Upper lobe of left lung (tissue), 6 donors: ENCODE measurements at regions not wholly inside any gene's neighbourhood (a gene's known extent, or its start where the extent isn't known, plus 50 kb on each side); places are given as distances from the start of the nearest gene placed in this dataset.

Experiments used
- ATAC-seq, 2 donors: fragments of 200-7000 bp; cut with Tn5 transposase; one replicate each; pipeline ENCODE4 v1.9.1; 2022; ENCODE audit warnings: mild to moderate bottlenecking in 2 of 2, moderate library complexity in 2 of 2; ENCODE audit not compliant: low FRiP score in 2 of 2
- DNase-seq, 2 donors: peaks; one replicate each; pipeline ENCODE4 v3.0.0-alpha.2; 2019 to 2020
- H3K27ac ChIP-seq, 4 donors: fragments of 200-600 bp; sonication (generic); one replicate each; pipeline ENCODE4 v1.5.1; 2016 to 2019
- H3K27me3 ChIP-seq, 4 donors: fragments of 200-600 bp; sonication (generic); one replicate each; pipeline ENCODE4 v1.5.1; 2017 to 2019
- H3K36me3 ChIP-seq, 4 donors: fragments of 200-600 bp; sonication (generic); one replicate each; pipeline ENCODE4 v1.5.1; 2016 to 2019
- H3K4me1 ChIP-seq, 4 donors: fragments of 200-600 bp; sonication (generic); one replicate each; pipeline ENCODE4 v1.5.1; 2018 to 2019
- H3K4me3 ChIP-seq, 4 donors: fragments of 200-600 bp; sonication (generic); one replicate each; pipeline ENCODE4 v1.5.1; 2017 to 2019; ENCODE audit warnings: mild to moderate bottlenecking in 2 of 4, moderate library complexity in 1 of 4
- H3K9me3 ChIP-seq, 4 donors: fragments of 200-600 bp; sonication (generic); one replicate each; pipeline ENCODE4 v1.5.1; 2018 to 2019
- EP300 ChIP-seq, 4 donors: sonication (generic); formaldehyde crosslinking; IDR thresholded peaks; one replicate each; pipeline ENCODE4 v1.5.1; 2017; ENCODE audit warnings: antibody characterized with exemption in 4 of 4, control low read depth in 2 of 4
- POLR2A ChIP-seq, 4 donors: fragments of 450-650 bp; IDR thresholded peaks; one replicate each; pipeline ENCODE4 v1.5.1; 2016 to 2017; ENCODE audit warnings: antibody characterized with exemption in 4 of 4, mild to moderate bottlenecking in 2 of 4
- POLR2AphosphoS5 ChIP-seq, 2 donors: sonication (generic); formaldehyde crosslinking; IDR thresholded peaks; one replicate each; pipeline ENCODE4 v1.5.1; 2017; ENCODE audit warnings: antibody characterized with exemption in 2 of 2
- WGBS, 2 donors: methylation state at CpG; one replicate each; pipeline ENCODE4 v1.1.5; 2017 to 2018; 5-methylcytosine and 5-hydroxymethylcytosine counted together
- TF ChIP-seq, protein P1 (sequence below), 6 experiments: fragments of 450-650 bp in 4 of 6; fragments of 200-600 bp in 2 of 6; sonication (generic) in 2 of 6; IDR thresholded peaks; one replicate each; pipeline ENCODE4 v1.5.1; 2016 to 2019; ENCODE audit warnings: antibody characterized with exemption in 6 of 6
- donor health status: DM: no; HTN: no; CAD: no; lungs with moderate emphysema.
- donor health status: DM: no; HTN: yes; CAD: no; lungs with severe emphysema.

DNA sequence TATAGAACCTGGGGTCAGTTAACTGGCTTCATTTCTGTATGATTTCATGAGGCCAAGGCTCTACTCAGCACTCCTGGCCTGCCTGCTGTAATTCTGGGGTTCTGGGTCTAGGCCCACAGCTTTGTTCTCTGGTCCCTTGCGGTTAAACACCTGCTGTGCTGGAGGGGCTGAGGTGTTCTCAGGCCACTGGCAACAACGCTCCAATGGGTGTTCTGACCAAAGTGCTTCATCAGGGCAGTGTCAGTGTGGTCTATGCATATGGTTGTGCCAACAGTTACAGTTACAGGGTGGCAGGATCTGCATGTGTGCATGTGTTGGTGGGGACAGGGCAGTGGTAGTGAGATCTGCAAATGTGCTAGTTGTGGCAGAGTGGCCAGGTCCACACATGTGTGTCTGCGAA is 64.1 kb upstream of the GMNC start:
- Histone ChIP-seq H3K4me1 (no peaks in the 10 kb centered on the region), H3K4me3 (no peak overlapping the region), H3K36me3 (no peaks in the 10 kb centered on the region), H3K27ac (no peak overlapping the region), H3K9me3 (no peaks in the 10 kb centered on the region), H3K27me3 (no peaks in the 10 kb centered on the region)
- WGBS, 2 donors: 68 to 100% methylated on average over 3 of the region's 3 CpGs
- DNase-seq (no peak), ATAC-seq (no peak)
- TF ChIP-seq POLR2A (IDR thresholded peaks at IDR 0.05) (no peak), POLR2AphosphoS5 (IDR thresholded peaks at IDR 0.05) (no peak), EP300 (IDR thresholded peaks at IDR 0.05) (no peak)
- TF ChIP-seq, protein P1, sequence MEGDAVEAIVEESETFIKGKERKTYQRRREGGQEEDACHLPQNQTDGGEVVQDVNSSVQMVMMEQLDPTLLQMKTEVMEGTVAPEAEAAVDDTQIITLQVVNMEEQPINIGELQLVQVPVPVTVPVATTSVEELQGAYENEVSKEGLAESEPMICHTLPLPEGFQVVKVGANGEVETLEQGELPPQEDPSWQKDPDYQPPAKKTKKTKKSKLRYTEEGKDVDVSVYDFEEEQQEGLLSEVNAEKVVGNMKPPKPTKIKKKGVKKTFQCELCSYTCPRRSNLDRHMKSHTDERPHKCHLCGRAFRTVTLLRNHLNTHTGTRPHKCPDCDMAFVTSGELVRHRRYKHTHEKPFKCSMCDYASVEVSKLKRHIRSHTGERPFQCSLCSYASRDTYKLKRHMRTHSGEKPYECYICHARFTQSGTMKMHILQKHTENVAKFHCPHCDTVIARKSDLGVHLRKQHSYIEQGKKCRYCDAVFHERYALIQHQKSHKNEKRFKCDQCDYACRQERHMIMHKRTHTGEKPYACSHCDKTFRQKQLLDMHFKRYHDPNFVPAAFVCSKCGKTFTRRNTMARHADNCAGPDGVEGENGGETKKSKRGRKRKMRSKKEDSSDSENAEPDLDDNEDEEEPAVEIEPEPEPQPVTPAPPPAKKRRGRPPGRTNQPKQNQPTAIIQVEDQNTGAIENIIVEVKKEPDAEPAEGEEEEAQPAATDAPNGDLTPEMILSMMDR (IDR thresholded peaks at IDR 0.05): no peak

DNA sequence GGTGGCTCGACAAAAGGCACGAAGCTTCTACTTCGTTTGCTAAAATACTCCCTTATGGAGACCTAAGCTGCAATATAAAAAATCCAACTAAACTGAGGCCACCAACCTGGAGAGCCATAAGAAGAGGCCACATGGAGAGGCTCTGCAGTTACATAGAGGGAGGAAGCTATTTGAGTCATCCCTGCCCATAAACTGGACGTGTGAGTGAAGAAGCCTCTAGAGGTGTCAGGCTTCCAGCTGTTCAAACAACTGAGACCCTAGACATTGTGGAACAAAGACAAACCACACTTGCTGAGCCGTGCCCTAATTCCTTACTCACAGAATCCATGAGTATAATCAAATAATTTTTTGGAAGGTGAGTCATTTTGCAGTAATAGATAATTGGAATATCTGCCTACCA is 50.2 kb upstream of the GMNC start:
- no peak overlapping the region for H3K4me3 ChIP-seq
- H3K27me3 ChIP-seq: no peaks in the 10 kb centered on the region
- DNase-seq (no peak), ATAC-seq (no peak)
- no peaks in the 10 kb centered on the region for H3K4me1 ChIP-seq
- no peaks in the 10 kb centered on the region for H3K36me3 ChIP-seq
- 58 to 65% methylated on average over 5 of the region's 5 CpGs for WGBS, 2 donors
- H3K9me3 ChIP-seq: no peaks in the 10 kb centered on the region
- TF ChIP-seq, protein P1 (IDR thresholded peaks at IDR 0.05): no peak
- TF ChIP-seq EP300 (IDR thresholded peaks at IDR 0.05): no peak
- TF ChIP-seq POLR2AphosphoS5 (IDR thresholded peaks at IDR 0.05): no peak
- TF ChIP-seq POLR2A (IDR thresholded peaks at IDR 0.05): no peak
- no peak overlapping the region for H3K27ac ChIP-seq
